ENCODE measurements at regions not wholly inside any gene's neighbourhood (a gene's known extent, or its start where the extent isn't known, plus 50 kb on each side); places are given as distances from the start of the nearest gene placed in this dataset.

GRCh38 chrX:567891-568290, 62.7 kb upstream of the SHOX start:
- TF ChIP-seq EZH2phosphoT487 (IDR thresholded peaks at IDR 0.05; ENCODE audit: low read depth) (no peak), CTCF (IDR thresholded peaks at IDR 0.05; ENCODE audit: low read depth, low read length) (no peak)
